CD4-positive, alpha-beta T cell treated with Interferon gamma for 1 hour (primary cell): ENCODE measurements at regions not wholly inside any gene's neighbourhood (a gene's known extent, or its start where the extent isn't known, plus 50 kb on each side); places are given as distances from the start of the nearest gene placed in this dataset.
"Not testable (repeated sequence)": the region's sequence is repeated elsewhere in the genome, so short reads cannot be mapped to it uniquely, and the experiment has no call there.

Source experiments
- DNase-seq: peaks from one replicate; pipeline ENCODE4 v3.0.0-alpha.2; 2020

DNA sequence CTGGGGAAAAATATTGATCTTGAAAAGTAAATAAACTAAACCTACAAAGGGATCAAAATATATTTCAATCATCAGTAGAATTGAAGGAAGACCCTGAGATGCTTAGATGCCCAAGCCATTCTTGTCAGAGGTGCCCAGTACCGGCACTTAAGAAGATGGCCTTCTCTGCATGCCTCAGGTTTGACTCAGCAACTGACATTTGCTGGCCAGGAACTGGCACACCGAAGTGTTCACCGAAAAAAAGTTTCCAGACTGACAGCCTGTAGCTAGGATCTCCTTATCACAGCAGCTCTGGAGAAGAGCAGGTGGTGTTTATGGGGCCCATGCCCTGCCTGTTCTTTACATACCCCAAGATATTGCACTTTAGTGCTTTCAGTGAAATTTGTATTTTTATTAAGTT lies 203.2 kb downstream of the MOXD1 start:
- DNase-seq, result no peak

DNA sequence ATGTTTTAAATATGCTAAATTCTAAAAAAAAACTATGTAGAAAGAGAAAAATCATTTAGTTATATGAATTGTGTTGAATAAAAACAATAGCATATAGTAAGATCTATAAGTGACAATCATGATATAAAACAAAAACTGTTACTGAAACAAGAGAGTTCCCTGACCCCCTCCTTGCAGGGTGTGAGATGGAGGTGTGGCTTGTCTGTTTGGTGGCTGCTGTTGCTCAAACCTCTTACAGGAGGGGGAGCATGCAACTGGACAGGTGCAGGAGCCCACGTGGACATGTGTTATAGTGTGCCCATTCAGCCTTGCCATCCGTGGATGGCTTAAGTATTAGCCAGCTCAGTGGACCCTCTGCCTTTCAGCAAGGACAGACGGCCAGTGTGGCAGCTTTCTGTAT lies 206.7 kb downstream of the MOXD1 start:
- DNase-seq, result no peak

GRCh38 chr6:132192631-132193030 lies 208.6 kb downstream of the MOXD1 start:
- DNase-seq, result no peak

GRCh38 chr6:132190815-132191175 lies 210.5 kb downstream of the MOXD1 start:
- DNase-seq, result no peak

- no peak for DNase-seq
Measured at GRCh38 chr6:132190097-132190814, 211.0 kb downstream of the MOXD1 start.

DNA sequence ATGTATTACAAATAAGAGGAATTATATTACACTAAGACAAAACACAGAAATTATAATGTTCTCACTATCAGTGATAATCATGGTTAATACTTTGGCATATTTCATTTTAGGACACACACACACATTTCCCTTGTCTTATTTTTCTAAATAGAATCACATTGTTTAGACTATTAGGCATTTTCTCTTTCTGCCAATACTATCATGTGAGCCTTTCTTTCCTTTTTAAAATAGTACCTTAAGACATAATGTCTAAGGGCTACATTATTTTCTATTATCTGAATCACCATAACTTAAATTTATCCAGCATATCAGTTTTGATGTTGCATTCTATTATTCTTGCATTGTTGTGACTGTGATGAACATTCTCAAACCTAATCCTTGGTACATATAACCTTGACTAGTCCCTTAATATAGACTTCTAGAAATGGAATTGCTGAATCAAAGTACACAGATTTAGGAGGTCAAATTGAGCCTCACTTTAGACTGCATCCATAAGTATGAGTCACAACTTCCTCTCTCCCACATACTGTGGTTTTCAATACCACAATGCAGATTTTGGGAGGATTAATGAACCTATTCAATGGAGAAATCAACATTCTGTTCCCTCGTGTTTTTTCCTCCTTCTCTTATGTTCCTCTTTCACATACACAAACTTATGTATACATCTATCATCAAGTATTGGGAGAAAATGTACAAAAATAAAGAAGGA lies 212.6 kb downstream of the MOXD1 start:
- DNase-seq, result no peak

DNA sequence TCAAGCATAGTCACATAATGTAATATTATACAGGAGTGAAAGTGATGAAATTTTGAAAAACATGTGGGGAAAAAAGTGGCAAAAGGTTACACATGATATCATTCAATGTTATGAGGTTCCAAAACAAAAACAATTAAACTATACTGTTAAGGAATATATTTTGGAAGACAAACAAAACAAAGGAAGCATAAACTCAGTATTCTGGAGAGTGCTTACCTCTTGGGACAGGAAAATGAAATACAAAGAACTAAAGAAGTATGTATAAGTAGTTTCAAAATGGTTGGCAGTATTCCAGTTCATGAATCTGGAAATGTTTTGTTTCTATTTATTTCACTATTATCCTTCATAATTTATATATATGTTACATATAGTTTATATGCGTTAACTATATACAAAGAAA lies 213.5 kb downstream of the MOXD1 start:
- no peak for DNase-seq

- not testable (repeated sequence) for DNase-seq
Measured at GRCh38 chr6:132184966-132185365, 216.3 kb downstream of the MOXD1 start.

- DNase-seq, result no peak
Measured at GRCh38 chr6:132179955-132180354, 221.3 kb downstream of the MOXD1 start.

DNA sequence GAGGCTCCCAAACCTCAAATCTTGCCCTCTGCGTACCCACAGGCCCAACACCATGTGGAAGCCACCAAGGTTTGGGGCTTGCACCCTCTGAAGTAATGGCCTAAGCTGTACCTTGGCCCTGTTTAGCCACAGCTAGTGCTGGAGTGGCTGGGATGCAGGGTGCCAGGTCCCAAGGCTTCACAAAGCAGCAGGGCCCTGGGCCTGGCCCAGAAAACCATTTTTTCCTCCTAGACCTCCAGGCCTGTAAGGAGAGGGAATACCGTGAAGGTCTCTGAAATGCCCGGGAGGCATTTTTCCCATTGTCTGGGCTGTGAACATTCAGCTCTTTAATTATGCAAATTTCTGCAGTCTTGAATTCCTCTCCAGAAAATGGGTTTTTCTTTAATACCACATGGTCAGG lies 223.7 kb upstream of the CCN2 start:
- no peak for DNase-seq

DNA sequence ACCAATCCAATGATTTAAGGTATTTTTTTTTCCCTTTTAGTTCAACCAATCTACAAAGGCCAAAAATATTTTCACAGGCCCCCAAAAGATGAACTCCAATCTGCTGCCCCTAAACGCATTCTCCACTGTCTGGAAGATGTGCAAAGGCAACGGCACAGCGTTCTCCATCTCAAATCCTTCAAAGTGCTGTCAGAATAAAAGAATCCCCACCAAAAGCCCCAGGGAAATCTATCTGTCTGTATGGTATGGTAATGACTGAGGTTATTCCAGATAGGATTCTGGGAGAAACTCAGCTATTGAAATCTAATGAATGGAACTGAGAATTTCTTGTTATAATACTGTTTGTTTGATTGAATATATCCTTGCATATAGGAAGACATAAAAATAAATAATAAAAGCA lies 217.8 kb upstream of the CCN2 start:
- no peak for DNase-seq

- no peak for DNase-seq
Measured at GRCh38 chr6:132167929-132168892, 217.0 kb upstream of the CCN2 start.

GRCh38 chr6:132166526-132167051 lies 215.4 kb upstream of the CCN2 start:
- no peak for DNase-seq

DNA sequence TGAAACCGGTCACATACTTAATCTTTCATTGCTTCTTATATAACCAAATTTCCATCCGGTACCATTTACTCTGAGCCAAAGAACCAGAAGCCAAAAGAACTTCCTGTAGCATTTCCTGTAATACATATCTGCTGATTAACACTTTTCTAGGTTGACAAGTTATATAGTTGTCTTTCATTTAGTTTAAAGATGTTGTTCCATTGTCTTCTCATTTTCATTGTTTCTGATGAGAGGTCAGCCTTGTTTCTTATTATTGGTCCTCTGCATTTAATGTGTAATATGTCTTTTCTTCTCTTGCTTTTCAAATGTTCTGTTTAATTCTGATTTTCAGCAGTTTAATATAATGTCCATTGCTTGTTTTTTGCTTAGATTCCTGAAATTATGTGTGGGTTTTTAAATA lies 214.5 kb upstream of the CCN2 start:
- no peak for DNase-seq

DNA sequence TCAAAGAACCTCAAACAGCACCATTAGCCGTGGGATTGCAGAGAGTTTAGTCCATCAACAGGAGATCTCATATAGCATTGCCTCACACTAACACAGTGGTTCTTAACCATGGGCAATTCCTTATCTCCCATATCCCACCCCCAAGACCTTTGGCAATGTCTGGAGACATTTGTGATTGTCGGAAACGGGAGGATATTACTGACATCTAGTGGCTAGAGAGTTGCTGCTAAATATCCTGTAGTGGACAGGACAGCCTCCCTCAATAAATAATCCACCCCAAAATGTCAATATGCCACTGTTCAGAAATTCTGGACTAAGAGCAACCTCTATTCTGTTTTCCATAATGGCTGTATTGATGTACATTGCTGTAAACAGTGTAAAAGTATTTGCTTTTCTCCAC lies 210.1 kb upstream of the CCN2 start:
- DNase-seq, result no peak

DNA sequence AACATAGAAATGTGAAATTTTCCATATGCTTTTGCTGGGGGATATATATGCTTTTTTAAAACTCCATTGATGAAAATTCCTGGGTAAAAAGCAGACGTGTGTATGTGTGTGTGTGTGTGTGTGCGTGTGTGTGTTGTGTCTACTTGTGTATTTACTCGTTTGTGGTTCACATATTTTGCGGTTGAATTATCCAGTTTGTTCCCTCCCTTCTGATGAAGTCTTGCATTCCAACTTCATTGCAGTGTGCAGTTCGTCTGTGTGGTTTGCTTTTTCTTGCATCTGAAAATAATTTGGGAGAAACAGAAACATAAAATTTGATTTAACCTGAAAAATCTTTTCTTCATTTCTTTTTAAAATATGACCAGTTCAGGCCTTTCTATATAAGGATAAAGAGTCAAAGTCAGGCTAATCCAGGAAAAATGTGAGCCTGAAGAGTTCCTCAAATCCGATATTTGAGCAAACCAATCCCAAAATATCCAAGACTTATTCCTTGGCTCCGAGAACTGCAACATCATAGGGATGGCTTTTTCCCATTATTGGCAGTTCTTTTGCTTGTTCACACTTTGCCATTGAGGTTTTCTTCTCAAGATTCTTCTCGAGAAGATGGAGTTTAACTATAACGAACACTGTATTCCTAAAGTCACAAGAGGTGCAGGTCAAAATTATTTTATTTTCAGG lies 202.2 kb upstream of the CCN2 start:
- no peak for DNase-seq

GRCh38 chr6:132147530-132148011 lies 196.4 kb upstream of the CCN2 start:
- DNase-seq, result no peak

- DNase-seq, result no peak
Measured at GRCh38 chr6:132144456-132144855, 193.3 kb upstream of the CCN2 start.

GRCh38 chr6:132143258-132143657 lies 192.1 kb upstream of the CCN2 start:
- DNase-seq, result no peak

GRCh38 chr6:132142768-132143167 lies 191.6 kb upstream of the CCN2 start:
- no peak for DNase-seq

GRCh38 chr6:132142308-132142707 lies 191.1 kb upstream of the CCN2 start:
- DNase-seq, result no peak

GRCh38 chr6:132140189-132140588 lies 189.0 kb upstream of the CCN2 start:
- no peak for DNase-seq

DNA sequence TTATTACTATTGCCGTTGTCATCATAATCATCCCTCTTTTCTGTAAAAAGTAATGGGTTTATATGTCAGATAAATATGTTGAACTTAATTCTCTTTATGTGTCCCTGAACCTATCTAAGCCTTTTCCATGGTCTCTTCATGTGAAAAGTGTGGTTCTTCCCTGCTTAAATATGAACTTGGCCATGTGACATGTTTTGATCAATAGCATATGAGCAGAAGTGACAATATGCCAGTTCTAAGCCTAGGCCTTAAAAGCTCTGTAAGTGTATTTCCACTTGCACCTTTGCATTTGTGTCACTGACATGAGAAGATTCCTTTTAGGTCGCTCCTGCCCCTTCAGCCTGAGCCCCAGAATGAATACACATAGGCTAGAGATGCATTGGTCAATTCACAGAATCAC lies 188.4 kb upstream of the CCN2 start:
- DNase-seq, result no peak
